C4-2B (cell line): ENCODE measurements at regions not wholly inside any gene's neighbourhood (a gene's known extent, or its start where the extent isn't known, plus 50 kb on each side); places are given as distances from the start of the nearest gene placed in this dataset.
"Not testable (repeated sequence)": the region's sequence is repeated elsewhere in the genome, so short reads cannot be mapped to it uniquely, and the experiment has no call there.

Experiments
- ZFX ChIP-seq: fragments of 450-650 bp; IDR thresholded peaks from 2 replicates; pipeline ENCODE4 v1.6.1; 2017
- TF ChIP-seq, protein P1 (sequence below): fragments of 450-650 bp; conservative IDR thresholded peaks from 2 replicates; pipeline ENCODE4 v1.5.1; 2017; ENCODE audit warnings: mild to moderate bottlenecking

GRCh38 chr1:146376309-146376707 lies 147.5 kb upstream of the NOTCH2NLA start:
- TF ChIP-seq, protein P1, sequence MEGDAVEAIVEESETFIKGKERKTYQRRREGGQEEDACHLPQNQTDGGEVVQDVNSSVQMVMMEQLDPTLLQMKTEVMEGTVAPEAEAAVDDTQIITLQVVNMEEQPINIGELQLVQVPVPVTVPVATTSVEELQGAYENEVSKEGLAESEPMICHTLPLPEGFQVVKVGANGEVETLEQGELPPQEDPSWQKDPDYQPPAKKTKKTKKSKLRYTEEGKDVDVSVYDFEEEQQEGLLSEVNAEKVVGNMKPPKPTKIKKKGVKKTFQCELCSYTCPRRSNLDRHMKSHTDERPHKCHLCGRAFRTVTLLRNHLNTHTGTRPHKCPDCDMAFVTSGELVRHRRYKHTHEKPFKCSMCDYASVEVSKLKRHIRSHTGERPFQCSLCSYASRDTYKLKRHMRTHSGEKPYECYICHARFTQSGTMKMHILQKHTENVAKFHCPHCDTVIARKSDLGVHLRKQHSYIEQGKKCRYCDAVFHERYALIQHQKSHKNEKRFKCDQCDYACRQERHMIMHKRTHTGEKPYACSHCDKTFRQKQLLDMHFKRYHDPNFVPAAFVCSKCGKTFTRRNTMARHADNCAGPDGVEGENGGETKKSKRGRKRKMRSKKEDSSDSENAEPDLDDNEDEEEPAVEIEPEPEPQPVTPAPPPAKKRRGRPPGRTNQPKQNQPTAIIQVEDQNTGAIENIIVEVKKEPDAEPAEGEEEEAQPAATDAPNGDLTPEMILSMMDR = not testable (repeated sequence)
- TF ChIP-seq ZFX = not testable (repeated sequence)
